GM23248 (cell line): ENCODE measurements at regions not wholly inside any gene's neighbourhood (a gene's known extent, or its start where the extent isn't known, plus 50 kb on each side); places are given as distances from the start of the nearest gene placed in this dataset.

Experiments used
- EZH2 ChIP-seq: fragments of 200-600 bp; sonication (generic); IDR thresholded peaks from 2 replicates; pipeline ENCODE4 v1.6.1; 2018; ENCODE audit warnings: antibody characterized with exemption, mild to moderate bottlenecking; ENCODE audit not compliant: insufficient read depth, poor library complexity, severe bottlenecking
- EZH2phosphoT487 ChIP-seq: fragments of 200-600 bp; sonication (generic); IDR thresholded peaks from 2 replicates; pipeline ENCODE4 v1.6.1; 2018; ENCODE audit warnings: antibody characterized with exemption, moderate library complexity, mild to moderate bottlenecking, low read depth; ENCODE audit not compliant: insufficient read depth

- no peak for TF ChIP-seq EZH2
- no peak for TF ChIP-seq EZH2phosphoT487
Observed at GRCh38 chr1:173417563-173417962, 59.6 kb upstream of the PRDX6 start.
